ENCODE measurements at regions not wholly inside any gene's neighbourhood (a gene's known extent, or its start where the extent isn't known, plus 50 kb on each side); places are given as distances from the start of the nearest gene placed in this dataset.

GRCh38 chr10:4064489-4064888 is 279.5 kb upstream of the KLF6 start:
- DNase-seq (ENCODE audit: extremely low spot score): no peak
- TF ChIP-seq, protein P1, sequence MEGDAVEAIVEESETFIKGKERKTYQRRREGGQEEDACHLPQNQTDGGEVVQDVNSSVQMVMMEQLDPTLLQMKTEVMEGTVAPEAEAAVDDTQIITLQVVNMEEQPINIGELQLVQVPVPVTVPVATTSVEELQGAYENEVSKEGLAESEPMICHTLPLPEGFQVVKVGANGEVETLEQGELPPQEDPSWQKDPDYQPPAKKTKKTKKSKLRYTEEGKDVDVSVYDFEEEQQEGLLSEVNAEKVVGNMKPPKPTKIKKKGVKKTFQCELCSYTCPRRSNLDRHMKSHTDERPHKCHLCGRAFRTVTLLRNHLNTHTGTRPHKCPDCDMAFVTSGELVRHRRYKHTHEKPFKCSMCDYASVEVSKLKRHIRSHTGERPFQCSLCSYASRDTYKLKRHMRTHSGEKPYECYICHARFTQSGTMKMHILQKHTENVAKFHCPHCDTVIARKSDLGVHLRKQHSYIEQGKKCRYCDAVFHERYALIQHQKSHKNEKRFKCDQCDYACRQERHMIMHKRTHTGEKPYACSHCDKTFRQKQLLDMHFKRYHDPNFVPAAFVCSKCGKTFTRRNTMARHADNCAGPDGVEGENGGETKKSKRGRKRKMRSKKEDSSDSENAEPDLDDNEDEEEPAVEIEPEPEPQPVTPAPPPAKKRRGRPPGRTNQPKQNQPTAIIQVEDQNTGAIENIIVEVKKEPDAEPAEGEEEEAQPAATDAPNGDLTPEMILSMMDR (IDR thresholded peaks at IDR 0.05; ENCODE audit: control extremely low read depth, extremely low read depth, low read depth, missing control alignments): no peak
- ChIA-PET CTCF (no interaction called here), POLR2A (no interaction called here)

GRCh38 chr10:4063717-4064116 is 278.7 kb upstream of the KLF6 start:
- ChIA-PET POLR2A (no interaction called here), CTCF (no interaction called here)
- TF ChIP-seq, protein P1 (IDR thresholded peaks at IDR 0.05; ENCODE audit: control extremely low read depth, extremely low read depth, low read depth, missing control alignments): no peak
- no peak for DNase-seq (ENCODE audit: extremely low spot score)

GRCh38 chr10:4062751-4063150 is 277.7 kb upstream of the KLF6 start:
- ChIA-PET CTCF (no interaction called here), POLR2A (no interaction called here)
- TF ChIP-seq, protein P1 (IDR thresholded peaks at IDR 0.05; ENCODE audit: control extremely low read depth, extremely low read depth, low read depth, missing control alignments): no peak
- DNase-seq (ENCODE audit: extremely low spot score): no peak

DNA sequence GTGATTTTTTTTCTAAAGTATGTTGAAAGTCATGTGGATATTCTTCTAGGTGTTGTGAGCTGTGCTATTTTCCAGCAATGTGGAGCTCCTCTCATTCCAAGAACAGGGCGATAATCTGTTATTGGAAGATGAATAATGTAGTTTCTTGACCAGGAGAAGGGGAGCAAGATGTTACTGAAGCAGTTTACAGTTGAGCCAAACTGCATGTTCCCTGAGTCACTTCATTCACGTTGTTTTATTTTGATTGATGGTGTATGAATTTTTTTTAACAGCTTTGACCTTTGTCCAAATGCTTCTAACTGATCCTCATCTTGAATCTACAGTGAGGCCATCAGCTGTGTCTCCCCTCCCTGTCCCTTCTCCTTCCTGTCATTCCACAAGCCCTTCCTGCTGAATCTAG is 277.1 kb upstream of the KLF6 start:
- ChIA-PET POLR2A (no interaction called here), CTCF (no interaction called here)
- DNase-seq (ENCODE audit: extremely low spot score): no peak
- TF ChIP-seq, protein P1 (IDR thresholded peaks at IDR 0.05; ENCODE audit: control extremely low read depth, extremely low read depth, low read depth, missing control alignments): no peak

GRCh38 chr10:4061441-4061951 is 276.5 kb upstream of the KLF6 start:
- POLR2A ChIA-PET: no interaction called here
- DNase-seq (ENCODE audit: extremely low spot score): no peak
- TF ChIP-seq, protein P1 (IDR thresholded peaks at IDR 0.05; ENCODE audit: control extremely low read depth, extremely low read depth, low read depth, missing control alignments): no peak
- CTCF ChIA-PET: no interaction called here

DNA sequence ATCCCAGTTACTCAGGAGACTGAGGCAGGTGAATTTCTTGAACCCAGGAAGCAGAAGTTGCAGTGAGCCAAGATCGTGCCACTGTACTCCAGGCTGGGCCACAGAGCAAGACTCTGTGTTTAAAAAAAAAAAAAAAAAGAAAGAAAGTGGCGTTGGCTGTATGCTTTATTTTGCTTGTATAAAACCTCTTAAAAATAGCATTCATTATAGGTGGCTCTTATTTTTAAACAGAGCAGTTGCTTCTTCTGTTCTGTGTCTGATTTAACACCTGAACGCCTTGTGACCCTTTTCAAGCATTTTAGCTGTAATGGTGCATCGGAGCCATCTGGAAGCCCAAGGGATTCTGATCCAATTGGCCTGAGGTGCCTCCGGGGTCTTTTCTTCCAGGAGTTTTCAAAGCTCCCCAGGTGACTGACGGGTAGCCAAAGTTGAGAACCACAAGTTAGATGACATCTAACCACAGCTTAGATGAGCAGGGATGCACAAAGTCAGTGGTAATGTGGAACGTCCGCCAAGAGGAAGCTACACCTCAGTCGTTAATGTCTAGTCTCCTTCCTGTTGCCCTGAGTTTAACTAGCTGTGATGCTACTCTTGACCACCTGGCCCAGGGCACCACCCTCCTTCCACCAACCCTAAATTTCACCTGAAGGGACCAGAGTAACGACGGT is 274.6 kb upstream of the KLF6 start:
- POLR2A ChIA-PET: no interaction called here
- TF ChIP-seq, protein P1 (IDR thresholded peaks at IDR 0.05; ENCODE audit: control extremely low read depth, extremely low read depth, low read depth, missing control alignments): no peak
- DNase-seq (ENCODE audit: extremely low spot score): no peak
- CTCF ChIA-PET: interaction anchor here (1.3 kb wide), 1 partner anchor 10 kb away, joined by 4 read pairs; no protein-coding TSS in a partner anchor

Measured in GM10248 (cell line).